B cell (primary cell): ENCODE measurements at regions not wholly inside any gene's neighbourhood (a gene's known extent, or its start where the extent isn't known, plus 50 kb on each side); places are given as distances from the start of the nearest gene placed in this dataset.

Experiments
- ATAC-seq: fragments of 200-7000 bp; cut with Tn5 transposase; one replicate; pipeline ENCODE4 v1.10.0; 2021; ENCODE audit warnings: low read depth, mild to moderate bottlenecking, moderate number of reproducible peaks, moderate library complexity
- CTCF ChIA-PET: fragments of 350-600 bp; sonication (Branson Sonifier 250); formaldehyde crosslinking; loops from one replicate; lab custom pipeline; 2021; ENCODE audit warnings: antibody characterized with exemption, inconsistent platforms; lab: Charles Lee
- POLR2A ChIA-PET: fragments of 350-600 bp; sonication (Branson Sonifier 250); formaldehyde crosslinking; loops from one replicate; lab custom pipeline; 2021; ENCODE audit warnings: antibody characterized with exemption; lab: Charles Lee
- DNase-seq: peaks from one replicate; pipeline ENCODE4 v3.0.0; 2013
- H2AFZ ChIP-seq: 2 replicates; pipeline ENCODE4 v1.6.1; 2012; ENCODE audit warnings: mild to moderate bottlenecking, low read depth, low read length; ENCODE audit not compliant: insufficient read depth, poor library complexity, severe bottlenecking
- H3K27ac ChIP-seq, 2 donors: 1 replicate in 1 of 2; 2 replicates in 1 of 2; pipeline ENCODE4 v1.5.1; 2012 to 2013; ENCODE audit warnings: low read length in 2 of 2, mild to moderate bottlenecking in 2 of 2, moderate library complexity in 1 of 2
- H3K27me3 ChIP-seq, 4 experiments: fragments of 200-600 bp in 1 of 4; sonication (generic) in 1 of 4; replicated peaks in 1 of 4; 1 replicate in 2 of 4; 2 replicates in 2 of 4; pipeline versions ENCODE4 v1.6.1 to v1.7.0; 2013 to 2016; ENCODE audit warnings: low read length in 3 of 4, mild to moderate bottlenecking in 2 of 4, mixed read lengths in 1 of 4, moderate library complexity in 1 of 4; ENCODE audit not compliant: insufficient read depth in 4 of 4, control insufficient read depth in 3 of 4; ENCODE audit errors: control extremely low read depth in 1 of 4
- H3K36me3 ChIP-seq, 2 experiments: replicated peaks in 1 of 2; 1 replicate in 1 of 2; 2 replicates in 1 of 2; pipeline versions ENCODE4 v1.6.1 to v1.7.1; 2013; ENCODE audit warnings: low read length in 1 of 2; ENCODE audit not compliant: insufficient read depth in 2 of 2, control insufficient read depth in 1 of 2; ENCODE audit errors: control extremely low read depth in 1 of 2, extremely low read depth in 1 of 2
- H3K4me1 ChIP-seq, 2 donors: fragments of 200-600 bp in 1 of 2; sonication (generic) in 1 of 2; 1 replicate in 1 of 2; 2 replicates in 1 of 2; pipeline versions ENCODE4 v1.5.1 to v1.6.1; 2013 to 2017; ENCODE audit warnings: low read length in 2 of 2; ENCODE audit not compliant: control insufficient read depth in 2 of 2, insufficient read depth in 2 of 2
- H3K4me2 ChIP-seq: replicated peaks from 2 replicates; pipeline ENCODE3; 2012; ENCODE audit warnings: mild to moderate bottlenecking, low read depth, low read length; ENCODE audit not compliant: poor library complexity, severe bottlenecking
- H3K4me3 ChIP-seq, 5 experiments: fragments of 200-600 bp in 1 of 5; sonication (generic) in 1 of 5; 1 replicate in 3 of 5; 2 replicates in 2 of 5; pipeline versions ENCODE4 v1.5.1 to v1.7.0; 2011 to 2016; ENCODE audit warnings: low read length in 4 of 5, mild to moderate bottlenecking in 4 of 5, low read depth in 2 of 5, control low read depth in 1 of 5, moderate library complexity in 1 of 5; ENCODE audit not compliant: insufficient read depth in 1 of 5; ENCODE audit errors: control extremely low read depth in 1 of 5, extremely low read depth in 1 of 5
- H3K79me2 ChIP-seq: fragments of 200-600 bp; sonication (generic); one replicate; pipeline ENCODE4 v1.6.0; 2016; ENCODE audit warnings: low read length; ENCODE audit not compliant: control insufficient read depth, insufficient read depth
- H3K9ac ChIP-seq: fragments of 200-600 bp; sonication (generic); 2 replicates; pipeline ENCODE4 v1.6.1; 2017; ENCODE audit warnings: mild to moderate bottlenecking, low read length, moderate library complexity
- H3K9me3 ChIP-seq, 3 donors: one replicate each; pipeline versions ENCODE4 v1.6.1 to v1.7.1; 2013; ENCODE audit warnings: low read length in 2 of 3; ENCODE audit not compliant: control insufficient read depth in 2 of 3, insufficient read depth in 1 of 3; ENCODE audit errors: control extremely low read depth in 1 of 3
- H4K20me1 ChIP-seq: 2 replicates; pipeline ENCODE4 v1.6.0; 2012; ENCODE audit warnings: mild to moderate bottlenecking, low read length; ENCODE audit not compliant: insufficient read depth, control insufficient read depth, poor library complexity, severe bottlenecking
- H3K27ac Mint-ChIP-seq: one replicate; pipeline ENCODE4 v1.8.0; 2021; ENCODE audit warnings: mixed read lengths
- H3K27me3 Mint-ChIP-seq: one replicate; pipeline ENCODE4 v1.8.0; 2021; ENCODE audit warnings: mixed read lengths
- H3K4me1 Mint-ChIP-seq: one replicate; pipeline ENCODE4 v1.8.0; 2021; ENCODE audit warnings: mixed read lengths
- H3K4me3 Mint-ChIP-seq: one replicate; pipeline ENCODE4 v1.8.0; 2021; ENCODE audit warnings: mixed read lengths
- H3K9me3 Mint-ChIP-seq: one replicate; pipeline ENCODE4 v1.8.0; 2022; ENCODE audit warnings: mixed read lengths; ENCODE audit not compliant: insufficient read depth
- EZH2 ChIP-seq: IDR thresholded peaks from 2 replicates; pipeline ENCODE4 v1.6.1; 2012; ENCODE audit warnings: borderline replicate concordance, low read depth, mild to moderate bottlenecking, moderate library complexity, low read length; ENCODE audit not compliant: insufficient read depth, poor library complexity, severe bottlenecking
- WGBS: methylation state at CpG from one replicate; pipeline ENCODE4 v1.1.5; 2013; ENCODE audit warnings: missing lambda C conversion rate; ENCODE audit not compliant: insufficient coverage; 5-methylcytosine and 5-hydroxymethylcytosine counted together
- intact Hi-C: fragments of 100-400 bp; cut with micrococcal nuclease; formaldehyde crosslinking; loops from one replicate; pipeline ENCODE4 v1.10.0; 2022
- TF ChIP-seq, protein P1 (sequence below): fragments of 200-600 bp; IDR thresholded peaks from one replicate; pipeline ENCODE4 v1.8.0; 2022; ENCODE audit warnings: antibody characterized with exemption, mild to moderate bottlenecking

DNA sequence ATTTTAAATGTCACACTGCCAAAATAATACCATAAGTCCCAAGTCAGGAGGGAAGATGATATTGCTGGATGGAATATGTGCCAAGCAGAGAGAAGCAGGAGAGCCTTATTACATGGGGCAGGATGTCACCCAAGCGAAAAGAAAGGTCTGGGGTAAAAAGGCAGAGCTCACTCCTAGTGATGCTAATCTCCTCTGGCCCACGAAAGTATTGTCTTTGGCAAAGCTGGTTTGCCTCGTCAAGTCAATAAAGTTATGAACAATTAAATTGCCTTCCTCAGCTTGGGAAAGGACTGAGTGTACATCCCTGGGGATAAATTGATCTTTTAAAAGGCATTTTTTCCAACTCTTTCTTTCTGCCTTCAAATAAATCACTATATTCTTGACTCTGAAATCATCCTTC, 220.6 kb downstream of the DMAC1 start:
- Histone ChIP-seq H3K9ac (no peak overlapping the region), H3K36me3 (no peaks in the 10 kb centered on the region), H4K20me1 (no peaks in the 10 kb centered on the region), H3K27ac (no peak overlapping the region), H3K4me2 (no peak overlapping the region), H3K4me1 (no peaks in the 10 kb centered on the region), H3K79me2 (no peaks in the 10 kb centered on the region), H3K27me3 (peaks cover 0 to 2% (median 0%) of the 10 kb centered on the region in 4 experiments), H3K9me3 (no peaks in the 10 kb centered on the region), H2AFZ (no peak overlapping the region), H3K4me3 (no peak overlapping the region)
- H3K4me1 Mint-ChIP-seq, result no peaks in the 10 kb centered on the region
- 82% methylated on average over 3 of the region's 3 CpGs for WGBS
- no peak overlapping the region for H3K27ac Mint-ChIP-seq
- H3K9me3 Mint-ChIP-seq, result no peaks in the 10 kb centered on the region
- no peak overlapping the region for H3K4me3 Mint-ChIP-seq
- H3K27me3 Mint-ChIP-seq, result peaks cover 7% of the 10 kb centered on the region
- CTCF ChIA-PET, result interaction anchor here (0.9 kb wide), 1 partner anchor 9 kb away, joined by 5 read pairs; no protein-coding TSS in a partner anchor
- intact Hi-C loops, result no loop called here
- no peak for TF ChIP-seq EZH2
- TF ChIP-seq, protein P1, sequence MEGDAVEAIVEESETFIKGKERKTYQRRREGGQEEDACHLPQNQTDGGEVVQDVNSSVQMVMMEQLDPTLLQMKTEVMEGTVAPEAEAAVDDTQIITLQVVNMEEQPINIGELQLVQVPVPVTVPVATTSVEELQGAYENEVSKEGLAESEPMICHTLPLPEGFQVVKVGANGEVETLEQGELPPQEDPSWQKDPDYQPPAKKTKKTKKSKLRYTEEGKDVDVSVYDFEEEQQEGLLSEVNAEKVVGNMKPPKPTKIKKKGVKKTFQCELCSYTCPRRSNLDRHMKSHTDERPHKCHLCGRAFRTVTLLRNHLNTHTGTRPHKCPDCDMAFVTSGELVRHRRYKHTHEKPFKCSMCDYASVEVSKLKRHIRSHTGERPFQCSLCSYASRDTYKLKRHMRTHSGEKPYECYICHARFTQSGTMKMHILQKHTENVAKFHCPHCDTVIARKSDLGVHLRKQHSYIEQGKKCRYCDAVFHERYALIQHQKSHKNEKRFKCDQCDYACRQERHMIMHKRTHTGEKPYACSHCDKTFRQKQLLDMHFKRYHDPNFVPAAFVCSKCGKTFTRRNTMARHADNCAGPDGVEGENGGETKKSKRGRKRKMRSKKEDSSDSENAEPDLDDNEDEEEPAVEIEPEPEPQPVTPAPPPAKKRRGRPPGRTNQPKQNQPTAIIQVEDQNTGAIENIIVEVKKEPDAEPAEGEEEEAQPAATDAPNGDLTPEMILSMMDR, result no peak
- DNase-seq (no peak), ATAC-seq (no peak)
- POLR2A ChIA-PET, result no interaction called here

DNA sequence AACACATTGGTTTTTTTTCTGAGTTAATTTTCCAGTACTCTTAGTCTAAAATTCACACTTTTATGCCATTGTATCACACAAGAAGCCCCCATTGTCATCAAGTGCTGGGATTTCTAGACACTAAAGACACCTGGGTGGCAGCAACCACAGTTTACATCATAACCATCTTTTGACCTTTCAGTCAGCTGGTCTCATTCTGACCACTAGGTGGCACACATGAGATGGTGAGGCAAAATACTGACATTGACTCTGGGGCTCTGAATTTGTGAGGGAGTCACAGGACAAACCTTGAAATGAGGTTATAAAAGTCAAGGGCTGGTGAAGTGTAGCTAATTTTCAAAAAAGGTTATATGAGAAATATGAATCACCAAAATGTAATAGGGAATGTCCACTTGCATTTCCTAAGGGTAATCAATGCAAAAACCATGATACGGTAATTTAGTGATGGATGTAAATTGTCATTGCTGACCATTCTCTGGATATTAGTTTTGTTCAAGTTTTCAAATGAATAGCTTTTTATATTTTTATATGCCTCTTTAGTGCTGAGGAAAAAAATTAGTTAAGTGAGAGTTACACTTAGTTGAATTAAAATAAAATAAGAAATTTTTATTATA, 229.4 kb downstream of the DMAC1 start:
- Histone ChIP-seq H3K27ac (no peak overlapping the region), H3K9me3 (no peaks in the 10 kb centered on the region), H3K4me1 (no peaks in the 10 kb centered on the region), H3K27me3 (peaks cover 0 to 4% (median 0%) of the 10 kb centered on the region in 4 experiments), H3K4me3 (no peak overlapping the region), H4K20me1 (no peaks in the 10 kb centered on the region), H2AFZ (no peak overlapping the region), H3K4me2 (no peak overlapping the region), H3K79me2 (no peaks in the 10 kb centered on the region), H3K9ac (no peak overlapping the region), H3K36me3 (no peaks in the 10 kb centered on the region)
- Mint-ChIP-seq H3K27ac (no peak overlapping the region), H3K4me3 (no peak overlapping the region), H3K9me3 (no peaks in the 10 kb centered on the region), H3K4me1 (no peaks in the 10 kb centered on the region), H3K27me3 (peaks cover 26% of the 10 kb centered on the region)
- no peak for TF ChIP-seq EZH2
- TF ChIP-seq, protein P1, result peak; percentile 94
- POLR2A ChIA-PET, result no interaction called here
- intact Hi-C loops, result no loop called here
- ATAC-seq (no peak), DNase-seq (peak; percentile 68)
- no CpG with 5 or more reads among the region's 1 CpG for WGBS
- CTCF ChIA-PET, result interaction anchor here (1.0 to 2.2 kb wide), 8 partner anchors 9 to 1784 kb away, joined by 3 to 13 read pairs (median 4); no protein-coding TSS in a partner anchor
